ENCODE measurements at regions not wholly inside any gene's neighbourhood (a gene's known extent, or its start where the extent isn't known, plus 50 kb on each side); places are given as distances from the start of the nearest gene placed in this dataset.

GRCh38 chr3:150180334-150180733, 209.6 kb upstream of the PFN2 start:
- ChIA-PET CTCF (interaction anchor here (0.6 to 0.7 kb wide), 2 partner anchors 24 to 415 kb away, joined by 3 to 5 read pairs; no protein-coding TSS in a partner anchor), POLR2A (no interaction called here)
- BruUV-seq (replicated peaks), result no TSS peak
- no peak overlapping the region for H3K27ac Mint-ChIP-seq (ENCODE audit: unreplicated experiment)
- DNase-seq, result no peak
- no peaks in the 10 kb centered on the region for H3K27me3 ChIP-seq (replicated peaks; ENCODE audit: control insufficient read depth, insufficient read depth, low read length)
- intact Hi-C loops (cut with micrococcal nuclease; ENCODE audit: unreplicated experiment), result loop anchor here (5.0 kb wide), 1 partner anchor 138 kb away; no protein-coding TSS in a partner anchor
- peaks cover 15% of the 10 kb centered on the region for H3K4me1 Mint-ChIP-seq (ENCODE audit: low read depth, unreplicated experiment)
- no peak for TF ChIP-seq CTCF (IDR thresholded peaks at IDR 0.05; ENCODE audit: insufficient read depth in 1 of 2, low read depth in 1 of 2, low read length in 1 of 2, severe bottlenecking in 1 of 2, unreplicated experiment in 1 of 2)
- H3K4me3 Mint-ChIP-seq (ENCODE audit: unreplicated experiment), result no peak overlapping the region
- H3K9me3 ChIP-seq, result no peaks in the 10 kb centered on the region
- H3K4me3 ChIP-seq (ENCODE audit: low read depth, low read length), result no peak overlapping the region
- H3K4me1 ChIP-seq, result peaks cover 20% of the 10 kb centered on the region
- H3K36me3 ChIP-seq (ENCODE audit: control insufficient read depth, insufficient read depth, low read length), result no peaks in the 10 kb centered on the region
- H3K9me3 Mint-ChIP-seq (ENCODE audit: unreplicated experiment), result no peaks in the 10 kb centered on the region
- H3K27me3 Mint-ChIP-seq (ENCODE audit: insufficient read depth, unreplicated experiment), result no peaks in the 10 kb centered on the region
- H3K36me3 Mint-ChIP-seq (ENCODE audit: insufficient read depth, unreplicated experiment), result no peaks in the 10 kb centered on the region

- H3K4me1 ChIP-seq, result peaks cover 14% of the 10 kb centered on the region
- no peaks in the 10 kb centered on the region for H3K36me3 Mint-ChIP-seq (ENCODE audit: insufficient read depth, unreplicated experiment)
- ChIA-PET CTCF (no interaction called here), POLR2A (no interaction called here)
- no peak overlapping the region for H3K4me3 Mint-ChIP-seq (ENCODE audit: unreplicated experiment)
- no peak for DNase-seq
- intact Hi-C loops (cut with micrococcal nuclease; ENCODE audit: unreplicated experiment), result no loop called here
- no peaks in the 10 kb centered on the region for H3K27me3 ChIP-seq (replicated peaks; ENCODE audit: control insufficient read depth, insufficient read depth, low read length)
- H3K9me3 ChIP-seq, result no peaks in the 10 kb centered on the region
- H3K27me3 Mint-ChIP-seq (ENCODE audit: insufficient read depth, unreplicated experiment), result peaks cover 6% of the 10 kb centered on the region
- TF ChIP-seq CTCF (IDR thresholded peaks at IDR 0.05; ENCODE audit: insufficient read depth in 1 of 2, low read depth in 1 of 2, low read length in 1 of 2, severe bottlenecking in 1 of 2, unreplicated experiment in 1 of 2), result no peak
- H3K27ac Mint-ChIP-seq (ENCODE audit: unreplicated experiment), result no peak overlapping the region
- no peak overlapping the region for H3K4me3 ChIP-seq (ENCODE audit: low read depth, low read length)
- peaks cover 15% of the 10 kb centered on the region for H3K4me1 Mint-ChIP-seq (ENCODE audit: low read depth, unreplicated experiment)
- no TSS peak for BruUV-seq (replicated peaks)
- no peaks in the 10 kb centered on the region for H3K9me3 Mint-ChIP-seq (ENCODE audit: unreplicated experiment)
- no peaks in the 10 kb centered on the region for H3K36me3 ChIP-seq (ENCODE audit: control insufficient read depth, insufficient read depth, low read length)
These were observed 208.6 kb upstream of the PFN2 start for GRCh38 chr3:150179330-150179729.

GRCh38 chr3:150177673-150178381, 207.1 kb upstream of the PFN2 start:
- H3K4me3 ChIP-seq (ENCODE audit: low read depth, low read length), result no peak overlapping the region
- no peak for DNase-seq
- peaks cover 15% of the 10 kb centered on the region for H3K4me1 Mint-ChIP-seq (ENCODE audit: low read depth, unreplicated experiment)
- no TSS peak for BruUV-seq (replicated peaks)
- H3K36me3 Mint-ChIP-seq (ENCODE audit: insufficient read depth, unreplicated experiment), result no peaks in the 10 kb centered on the region
- H3K9me3 Mint-ChIP-seq (ENCODE audit: unreplicated experiment), result no peaks in the 10 kb centered on the region
- no peaks in the 10 kb centered on the region for H3K36me3 ChIP-seq (ENCODE audit: control insufficient read depth, insufficient read depth, low read length)
- TF ChIP-seq CTCF (IDR thresholded peaks at IDR 0.05; ENCODE audit: insufficient read depth in 1 of 2, low read depth in 1 of 2, low read length in 1 of 2, severe bottlenecking in 1 of 2, unreplicated experiment in 1 of 2), result no peak
- H3K27ac Mint-ChIP-seq (ENCODE audit: unreplicated experiment), result no peak overlapping the region
- H3K27me3 ChIP-seq (replicated peaks; ENCODE audit: control insufficient read depth, insufficient read depth, low read length), result no peaks in the 10 kb centered on the region
- ChIA-PET POLR2A (no interaction called here), CTCF (no interaction called here)
- H3K27me3 Mint-ChIP-seq (ENCODE audit: insufficient read depth, unreplicated experiment), result peaks cover 7% of the 10 kb centered on the region
- H3K4me1 ChIP-seq, result peaks cover 7% of the 10 kb centered on the region
- no peak overlapping the region for H3K4me3 Mint-ChIP-seq (ENCODE audit: unreplicated experiment)
- H3K9me3 ChIP-seq, result no peaks in the 10 kb centered on the region
- intact Hi-C loops (cut with micrococcal nuclease; ENCODE audit: unreplicated experiment), result no loop called here
